HG03095 (cell line): ENCODE measurements at regions not wholly inside any gene's neighbourhood (a gene's known extent, or its start where the extent isn't known, plus 50 kb on each side); places are given as distances from the start of the nearest gene placed in this dataset.

Source experiments
- ATAC-seq: cut with Tn5 transposase; IDR thresholded peaks from one replicate; pipeline ENCODE4 v1.9.1; 2021; ENCODE audit warnings: moderate library complexity; ENCODE audit not compliant: unreplicated experiment

GRCh38 chr21:35360870-35361570, 311.9 kb upstream of the RUNX1 start:
- ATAC-seq = no peak

GRCh38 chr21:35359076-35359475, 310.0 kb upstream of the RUNX1 start:
- ATAC-seq = no peak

GRCh38 chr21:35358008-35358407, 308.9 kb upstream of the RUNX1 start:
- no peak for ATAC-seq

GRCh38 chr21:35357041-35357780, 308.1 kb upstream of the RUNX1 start:
- ATAC-seq = no peak

- no peak for ATAC-seq
These were observed 305.0 kb upstream of the RUNX1 start for GRCh38 chr21:35354078-35354477.

GRCh38 chr21:35352793-35353192, 303.7 kb upstream of the RUNX1 start:
- ATAC-seq = no peak

- ATAC-seq = no peak
These were observed 303.1 kb upstream of the RUNX1 start for GRCh38 chr21:35352066-35352770.

GRCh38 chr21:35351434-35351833, 302.3 kb upstream of the RUNX1 start:
- ATAC-seq = no peak

- ATAC-seq = no peak
These were observed 301.9 kb upstream of the RUNX1 start for GRCh38 chr21:35350965-35351364.

- no peak for ATAC-seq
These were observed 300.4 kb upstream of the RUNX1 start for GRCh38 chr21:35349376-35350080.

- no peak for ATAC-seq
These were observed 299.6 kb upstream of the RUNX1 start for GRCh38 chr21:35348686-35349085.

- no peak for ATAC-seq
These were observed 297.6 kb upstream of the RUNX1 start for GRCh38 chr21:35346697-35347096.

GRCh38 chr21:35345954-35346353, 296.9 kb upstream of the RUNX1 start:
- ATAC-seq = no peak

GRCh38 chr21:35344582-35344981, 295.5 kb upstream of the RUNX1 start:
- ATAC-seq = no peak

- ATAC-seq = no peak
These were observed 294.1 kb upstream of the RUNX1 start for GRCh38 chr21:35343046-35343819.

GRCh38 chr21:35342440-35342839, 293.3 kb upstream of the RUNX1 start:
- no peak for ATAC-seq

GRCh38 chr21:35340273-35340672, 291.2 kb upstream of the RUNX1 start:
- ATAC-seq = no peak

GRCh38 chr21:35338881-35339632, 290.0 kb upstream of the RUNX1 start:
- ATAC-seq = no peak

- ATAC-seq = no peak
These were observed 289.2 kb upstream of the RUNX1 start for GRCh38 chr21:35338281-35338680.

- ATAC-seq = no peak
These were observed 288.5 kb upstream of the RUNX1 start for GRCh38 chr21:35337573-35337972.
